GM23248 (cell line): ENCODE measurements at regions not wholly inside any gene's neighbourhood (a gene's known extent, or its start where the extent isn't known, plus 50 kb on each side); places are given as distances from the start of the nearest gene placed in this dataset.

ENCODE experiments used
- EZH2 ChIP-seq: fragments of 200-600 bp; sonication (generic); IDR thresholded peaks from 2 replicates; pipeline ENCODE4 v1.6.1; 2018; ENCODE audit warnings: antibody characterized with exemption, mild to moderate bottlenecking; ENCODE audit not compliant: insufficient read depth, poor library complexity, severe bottlenecking
- EZH2phosphoT487 ChIP-seq: fragments of 200-600 bp; sonication (generic); IDR thresholded peaks from 2 replicates; pipeline ENCODE4 v1.6.1; 2018; ENCODE audit warnings: antibody characterized with exemption, moderate library complexity, mild to moderate bottlenecking, low read depth; ENCODE audit not compliant: insufficient read depth

DNA sequence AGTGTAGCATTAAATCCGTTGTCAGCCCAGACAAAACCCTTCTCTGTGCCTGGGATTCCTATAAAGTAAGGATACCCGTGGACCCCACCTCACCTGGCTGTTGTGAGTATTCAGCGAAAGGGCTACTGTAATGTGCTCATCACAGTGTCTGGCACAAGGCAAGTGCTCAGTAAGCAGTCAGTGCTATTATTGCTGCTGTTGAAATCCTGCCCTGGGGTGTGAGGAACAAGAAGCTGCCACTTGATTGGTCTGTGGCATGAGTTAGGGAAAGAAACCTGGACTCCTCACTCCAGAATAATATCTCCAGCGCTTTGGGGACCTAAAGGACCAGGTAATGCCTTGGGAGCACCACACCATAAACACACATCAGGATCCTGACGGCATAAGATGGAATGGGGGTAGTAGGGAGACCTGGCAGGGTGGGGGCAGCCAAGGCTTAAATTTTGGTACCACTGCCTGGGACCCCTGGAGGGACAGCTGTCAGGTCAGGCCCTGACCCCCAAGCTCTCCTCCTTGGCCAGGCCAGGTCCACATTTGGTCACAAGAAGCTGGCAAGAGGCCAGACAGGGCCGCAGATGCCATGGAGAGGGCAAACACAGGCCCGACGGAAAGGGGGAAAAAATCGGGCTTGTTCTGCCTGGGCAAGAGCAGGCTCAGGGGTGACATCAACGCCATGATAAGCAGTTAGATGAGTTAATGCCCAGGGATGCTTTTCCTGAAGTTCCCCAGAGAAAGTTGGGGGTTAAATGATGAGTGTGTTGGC lies 66.5 kb downstream of the MRPL14 start:
- TF ChIP-seq EZH2phosphoT487 (no peak), EZH2 (no peak)
